CD4-positive, CD25-positive, alpha-beta regulatory T cell (primary cell): ENCODE measurements at regions not wholly inside any gene's neighbourhood (a gene's known extent, or its start where the extent isn't known, plus 50 kb on each side); places are given as distances from the start of the nearest gene placed in this dataset.

Experiments
- ATAC-seq, 2 donors: fragments of 150-1000 bp; cut with Tn5 transposase; one replicate each; pipeline ENCODE4 v1.10.0; 2021; ENCODE audit warnings: low read depth in 2 of 2, moderate number of reproducible peaks in 2 of 2, moderate library complexity in 1 of 2
- DNase-seq, 3 donors: peaks; one replicate each; pipeline versions ENCODE4 v3.0.0 to v3.0.0-alpha.2; 2012 to 2022; ENCODE audit warnings: mixed read lengths in 1 of 3
- H3K27ac ChIP-seq: one replicate; pipeline ENCODE4 v1.7.0; 2013; ENCODE audit warnings: mild to moderate bottlenecking, low read length; ENCODE audit not compliant: insufficient read depth, poor library complexity, severe bottlenecking
- H3K27me3 ChIP-seq: one replicate; pipeline ENCODE4 v1.7.0; 2013; ENCODE audit warnings: low read length; ENCODE audit not compliant: control insufficient read depth, insufficient read depth
- H3K36me3 ChIP-seq: one replicate; pipeline ENCODE4 v1.7.0; 2013; ENCODE audit warnings: mild to moderate bottlenecking, low read length, moderate library complexity; ENCODE audit not compliant: control insufficient read depth, insufficient read depth
- H3K4me1 ChIP-seq: 2 replicates; pipeline ENCODE4 v1.7.0; 2013; ENCODE audit warnings: mild to moderate bottlenecking, low read length; ENCODE audit not compliant: insufficient read depth, control insufficient read depth, poor library complexity, severe bottlenecking
- H3K4me3 ChIP-seq: one replicate; pipeline ENCODE4 v1.7.0; 2013; ENCODE audit warnings: low read depth, mild to moderate bottlenecking, low read length, moderate library complexity
- H3K9me3 ChIP-seq, 2 experiments: 1 replicate in 1 of 2; 2 replicates in 1 of 2; pipeline ENCODE4 v1.7.0; 2013; ENCODE audit warnings: low read length in 2 of 2, mild to moderate bottlenecking in 1 of 2, moderate library complexity in 1 of 2; ENCODE audit not compliant: control insufficient read depth in 2 of 2
- H3K27ac Mint-ChIP-seq, 3 donors: one replicate each; pipeline ENCODE4 v1.8.0; 2020 to 2022; ENCODE audit warnings: mild to moderate bottlenecking in 3 of 3, mixed read lengths in 3 of 3, moderate library complexity in 2 of 3
- H3K27me3 Mint-ChIP-seq: one replicate; pipeline ENCODE4 v1.8.0; 2022; ENCODE audit warnings: mild to moderate bottlenecking, mixed read lengths
- H3K36me3 Mint-ChIP-seq: one replicate; pipeline ENCODE4 v1.8.0; 2020; ENCODE audit warnings: mixed read lengths
- H3K4me1 Mint-ChIP-seq, 4 donors: one replicate each; pipeline ENCODE4 v1.8.0; 2020 to 2022; ENCODE audit warnings: mixed read lengths in 4 of 4, mild to moderate bottlenecking in 1 of 4
- H3K4me3 Mint-ChIP-seq, 4 donors: one replicate each; pipeline ENCODE4 v1.8.0; 2020 to 2022; ENCODE audit warnings: mild to moderate bottlenecking in 4 of 4, mixed read lengths in 4 of 4, moderate library complexity in 3 of 4
- H3K9me3 Mint-ChIP-seq, 7 donors: one replicate each; pipeline ENCODE4 v1.8.0; 2020 to 2022; ENCODE audit warnings: mixed read lengths in 7 of 7, mild to moderate bottlenecking in 3 of 7, moderate library complexity in 2 of 7

- DNase-seq (no peak), ATAC-seq (no peak)
- Histone ChIP-seq H3K9me3 (no peaks in the 10 kb centered on the region), H3K36me3 (no peaks in the 10 kb centered on the region), H3K4me1 (no peaks in the 10 kb centered on the region), H3K4me3 (no peak overlapping the region), H3K27me3 (no peaks in the 10 kb centered on the region), H3K27ac (no peak overlapping the region)
- Mint-ChIP-seq H3K4me1 (no peaks in the 10 kb centered on the region), H3K9me3 (no peaks in the 10 kb centered on the region), H3K27me3 (peaks cover 5% of the 10 kb centered on the region), H3K27ac (no peak overlapping the region), H3K4me3 (no peak overlapping the region), H3K36me3 (no peaks in the 10 kb centered on the region)
These were observed 389.7 kb downstream of the ARHGEF28 start for GRCh38 chr5:74015716-74016115.

DNA sequence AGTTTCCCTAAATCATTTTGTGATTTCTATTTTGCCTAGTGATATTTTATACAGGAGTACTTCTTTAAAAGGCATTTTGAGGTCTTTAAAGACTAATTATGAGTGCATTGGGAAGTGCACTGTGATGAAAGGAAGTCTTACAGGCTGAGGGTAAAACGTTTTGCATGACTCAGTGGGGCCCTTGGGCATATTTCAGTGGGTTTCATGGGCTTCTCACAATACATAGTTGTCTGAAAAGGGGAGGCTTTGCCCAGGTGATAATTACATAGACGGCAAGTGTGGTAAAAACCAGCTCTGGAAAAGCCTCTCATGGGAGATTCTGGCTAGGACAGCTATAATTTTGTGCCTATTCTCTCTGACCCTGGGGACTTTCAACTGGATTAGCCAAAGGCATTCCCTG lies 387.2 kb downstream of the ARHGEF28 start:
- H3K4me1 Mint-ChIP-seq: no peaks in the 10 kb centered on the region
- H3K36me3 Mint-ChIP-seq: no peaks in the 10 kb centered on the region
- H3K27ac Mint-ChIP-seq: no peak overlapping the region
- ATAC-seq (no peak), DNase-seq (no peak)
- Histone ChIP-seq H3K4me1 (no peaks in the 10 kb centered on the region), H3K9me3 (no peaks in the 10 kb centered on the region), H3K4me3 (no peak overlapping the region), H3K27me3 (no peaks in the 10 kb centered on the region), H3K36me3 (no peaks in the 10 kb centered on the region), H3K27ac (no peak overlapping the region)
- H3K9me3 Mint-ChIP-seq: no peaks in the 10 kb centered on the region
- peaks cover 11% of the 10 kb centered on the region for H3K27me3 Mint-ChIP-seq
- H3K4me3 Mint-ChIP-seq: no peak overlapping the region

- H3K36me3 ChIP-seq: no peaks in the 10 kb centered on the region
- no peaks in the 10 kb centered on the region for H3K4me1 Mint-ChIP-seq
- peaks cover 0 to 2% (median 0%) of the 10 kb centered on the region in 7 donors for H3K9me3 Mint-ChIP-seq
- no peaks in the 10 kb centered on the region for H3K4me1 ChIP-seq
- H3K4me3 ChIP-seq: no peak overlapping the region
- H3K27me3 ChIP-seq: peaks cover 2% of the 10 kb centered on the region
- no peaks in the 10 kb centered on the region for H3K36me3 Mint-ChIP-seq
- H3K9me3 ChIP-seq: no peaks in the 10 kb centered on the region
- no peak overlapping the region for H3K4me3 Mint-ChIP-seq
- H3K27ac ChIP-seq: no peak overlapping the region
- ATAC-seq (no peak), DNase-seq (no peak)
- H3K27ac Mint-ChIP-seq: no peak overlapping the region
- H3K27me3 Mint-ChIP-seq: peaks cover 20% of the 10 kb centered on the region
These were observed 383.5 kb downstream of the ARHGEF28 start for GRCh38 chr5:74009502-74009901.

DNA sequence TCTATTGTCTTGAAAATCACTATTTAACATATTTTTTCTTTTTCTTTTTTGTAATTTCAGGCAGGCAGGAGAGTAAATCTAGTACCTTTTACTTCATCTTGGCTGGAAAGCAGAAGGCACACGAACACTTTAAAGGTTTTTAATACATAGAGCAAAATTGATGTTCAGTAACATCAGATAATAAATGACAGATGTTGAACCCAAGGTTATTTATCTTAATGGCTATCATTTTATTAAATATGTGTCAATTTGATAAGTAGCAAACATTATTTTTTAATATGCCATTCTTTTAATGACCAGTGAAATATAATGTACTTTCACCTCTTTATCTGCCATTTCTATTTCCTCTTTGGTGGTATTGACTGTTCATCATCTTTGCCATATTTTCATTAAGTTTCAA lies 381.2 kb downstream of the ARHGEF28 start:
- Histone ChIP-seq H3K9me3 (no peaks in the 10 kb centered on the region), H3K36me3 (no peaks in the 10 kb centered on the region), H3K27me3 (peaks cover 2% of the 10 kb centered on the region), H3K4me3 (no peak overlapping the region), H3K4me1 (no peaks in the 10 kb centered on the region), H3K27ac (no peak overlapping the region)
- no peak overlapping the region for H3K27ac Mint-ChIP-seq
- H3K9me3 Mint-ChIP-seq: peaks cover 0 to 5% (median 0%) of the 10 kb centered on the region in 7 donors
- ATAC-seq (no peak), DNase-seq (no peak)
- no peak overlapping the region for H3K4me3 Mint-ChIP-seq
- H3K36me3 Mint-ChIP-seq: no peaks in the 10 kb centered on the region
- H3K27me3 Mint-ChIP-seq: peaks cover 20% of the 10 kb centered on the region
- no peaks in the 10 kb centered on the region for H3K4me1 Mint-ChIP-seq

DNA sequence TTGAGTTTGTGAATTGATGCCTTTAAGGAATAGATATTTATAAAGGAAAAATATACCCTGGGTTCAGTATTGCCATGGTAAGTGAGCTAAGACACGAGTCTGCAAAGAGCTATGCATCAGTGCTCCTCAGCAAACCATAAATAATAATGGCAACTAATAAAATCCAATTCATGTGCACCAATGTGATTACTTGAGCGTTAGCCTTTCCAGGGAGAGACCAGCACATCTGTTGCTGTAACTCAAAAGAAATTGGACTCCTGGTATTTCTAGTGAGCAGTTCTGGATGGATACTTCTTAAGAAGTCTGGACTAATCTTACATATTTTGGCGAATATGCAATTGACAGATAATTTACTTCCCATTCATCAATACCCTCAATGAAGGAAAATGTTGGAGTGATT lies 373.3 kb downstream of the ARHGEF28 start:
- ATAC-seq: no peak
- Mint-ChIP-seq H3K36me3 (no peaks in the 10 kb centered on the region), H3K9me3 (peaks cover 0 to 6% (median 0%) of the 10 kb centered on the region in 7 donors), H3K27ac (no peak overlapping the region), H3K4me3 (no peak overlapping the region), H3K4me1 (no peaks in the 10 kb centered on the region), H3K27me3 (peaks cover 13% of the 10 kb centered on the region)
- Histone ChIP-seq H3K9me3 (no peaks in the 10 kb centered on the region), H3K4me3 (no peak overlapping the region), H3K27me3 (peaks cover 3% of the 10 kb centered on the region), H3K36me3 (no peaks in the 10 kb centered on the region), H3K4me1 (no peaks in the 10 kb centered on the region), H3K27ac (no peak overlapping the region)
- no peak for DNase-seq

- Histone ChIP-seq H3K36me3 (no peaks in the 10 kb centered on the region), H3K9me3 (no peaks in the 10 kb centered on the region), H3K27me3 (peaks cover 3% of the 10 kb centered on the region), H3K27ac (no peak overlapping the region), H3K4me1 (no peaks in the 10 kb centered on the region), H3K4me3 (no peak overlapping the region)
- no peak overlapping the region for H3K27ac Mint-ChIP-seq
- H3K27me3 Mint-ChIP-seq: peaks cover 15% of the 10 kb centered on the region
- no peaks in the 10 kb centered on the region for H3K4me1 Mint-ChIP-seq
- H3K9me3 Mint-ChIP-seq: peaks cover 0 to 10% (median under 1%) of the 10 kb centered on the region in 7 donors
- no peaks in the 10 kb centered on the region for H3K36me3 Mint-ChIP-seq
- no peak overlapping the region for H3K4me3 Mint-ChIP-seq
- DNase-seq (no peak), ATAC-seq (no peak)
These were observed 372.5 kb downstream of the ARHGEF28 start for GRCh38 chr5:73998489-73998888.

- no peaks in the 10 kb centered on the region for H3K4me1 ChIP-seq
- Mint-ChIP-seq H3K9me3 (peaks cover 0 to 10% (median 0%) of the 10 kb centered on the region in 7 donors), H3K27me3 (peaks cover 16% of the 10 kb centered on the region), H3K36me3 (no peaks in the 10 kb centered on the region), H3K4me1 (no peaks in the 10 kb centered on the region), H3K27ac (no peak overlapping the region), H3K4me3 (no peak overlapping the region)
- H3K27ac ChIP-seq: no peak overlapping the region
- H3K4me3 ChIP-seq: no peak overlapping the region
- DNase-seq (no peak), ATAC-seq (no peak)
- H3K9me3 ChIP-seq: no peaks in the 10 kb centered on the region
- no peaks in the 10 kb centered on the region for H3K36me3 ChIP-seq
- peaks cover 3% of the 10 kb centered on the region for H3K27me3 ChIP-seq
These were observed 372.0 kb downstream of the ARHGEF28 start for GRCh38 chr5:73997960-73998359.

DNA sequence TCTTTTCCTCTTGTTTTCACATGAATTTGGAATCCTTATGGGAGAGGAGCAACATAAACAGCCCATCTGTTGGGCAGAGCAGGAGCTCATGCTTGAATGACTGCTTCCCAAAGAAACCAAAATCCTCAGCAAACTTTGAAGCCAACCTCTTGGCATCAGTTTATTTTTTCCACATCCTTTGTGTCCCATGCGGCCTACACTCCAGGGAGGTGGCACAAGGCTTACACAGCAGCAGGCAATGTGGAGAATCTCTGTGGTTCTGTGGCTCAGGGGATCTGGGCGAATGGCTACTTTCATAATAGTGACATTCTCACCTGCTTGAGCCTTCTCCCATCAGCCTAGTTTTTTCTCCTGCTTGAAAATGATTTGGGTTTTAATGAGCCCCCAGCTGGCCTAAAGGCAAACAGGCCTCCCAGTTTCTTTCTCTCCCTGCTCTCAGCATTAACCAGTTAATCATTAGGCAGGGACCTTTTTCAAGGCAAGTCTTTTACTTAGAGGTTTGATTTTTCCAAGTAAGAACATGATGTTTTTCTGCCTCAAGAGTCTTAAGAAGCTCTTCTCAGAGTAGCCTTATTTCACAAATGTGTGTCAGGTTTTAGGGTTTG lies 370.3 kb downstream of the ARHGEF28 start:
- Mint-ChIP-seq H3K27ac (no peak overlapping the region), H3K4me1 (no peaks in the 10 kb centered on the region), H3K27me3 (peaks cover 15% of the 10 kb centered on the region), H3K36me3 (no peaks in the 10 kb centered on the region), H3K9me3 (peaks cover 0 to 12% (median 2%) of the 10 kb centered on the region in 7 donors), H3K4me3 (no peak overlapping the region)
- Histone ChIP-seq H3K27ac (no peak overlapping the region), H3K36me3 (no peaks in the 10 kb centered on the region), H3K9me3 (no peaks in the 10 kb centered on the region), H3K4me1 (no peaks in the 10 kb centered on the region), H3K4me3 (no peak overlapping the region), H3K27me3 (peaks cover 3% of the 10 kb centered on the region)
- DNase-seq (no peak), ATAC-seq (no peak)
